Epithelial cell of proximal tubule (primary cell): ENCODE measurements at regions not wholly inside any gene's neighbourhood (a gene's known extent, or its start where the extent isn't known, plus 50 kb on each side); places are given as distances from the start of the nearest gene placed in this dataset.

Experiments
- DNase-seq: peaks from one replicate; pipeline ENCODE4 v3.0.0-alpha.2; 2011; ENCODE audit warnings: low read depth
- H3K4me3 ChIP-seq: 2 replicates; pipeline ENCODE4 v1.5.1; 2011; ENCODE audit warnings: low read depth, mild to moderate bottlenecking, low read length
- CTCF ChIP-seq: conservative IDR thresholded peaks from 2 replicates; pipeline ENCODE4 v1.5.1; 2012; ENCODE audit warnings: low read depth, mild to moderate bottlenecking, low read length

GRCh38 chr11:27207025-27207650, 155.9 kb downstream of the CCDC34 start:
- no peak for DNase-seq
- no peak overlapping the region for H3K4me3 ChIP-seq
- TF ChIP-seq CTCF = no peak

- H3K4me3 ChIP-seq = no peak overlapping the region
- no peak for TF ChIP-seq CTCF
- DNase-seq = no peak
These were observed 157.0 kb downstream of the CCDC34 start for GRCh38 chr11:27205779-27206570.

- H3K4me3 ChIP-seq = no peak overlapping the region
- DNase-seq = no peak
- no peak for TF ChIP-seq CTCF
These were observed 157.8 kb downstream of the CCDC34 start for GRCh38 chr11:27205250-27205649.

GRCh38 chr11:27204529-27204928, 158.5 kb downstream of the CCDC34 start:
- no peak for DNase-seq

GRCh38 chr11:27203077-27203647, 159.9 kb downstream of the CCDC34 start:
- no peak for TF ChIP-seq CTCF
- no peak for DNase-seq
- no peak overlapping the region for H3K4me3 ChIP-seq

More at GRCh38 chr11:27204529-27204928, 158.5 kb downstream of the CCDC34 start:
- TF ChIP-seq CTCF = peak; percentile 64
- H3K4me3 ChIP-seq = no peak overlapping the region

- no peak overlapping the region for H3K4me3 ChIP-seq
- no peak for TF ChIP-seq CTCF
- DNase-seq = no peak
These were observed 161.1 kb downstream of the BBOX1 start for GRCh38 chr11:27201454-27202302.
